Mesothelial cell of epicardium (in vitro differentiated cells): ENCODE measurements at regions not wholly inside any gene's neighbourhood (a gene's known extent, or its start where the extent isn't known, plus 50 kb on each side); places are given as distances from the start of the nearest gene placed in this dataset.

ENCODE experiments used
- DNase-seq, 2 experiments: peaks; one replicate each; pipeline ENCODE4 v3.0.0; 2021; ENCODE audit warnings: low spot score in 2 of 2; ENCODE audit not compliant: unreplicated experiment in 2 of 2
- H3K27ac Mint-ChIP-seq: 2 replicates; pipeline ENCODE4 v1.8.0; 2021; ENCODE audit warnings: mixed read lengths
- H3K27me3 Mint-ChIP-seq: 2 replicates; pipeline ENCODE4 v1.8.0; 2021; ENCODE audit warnings: low read depth, mixed read lengths
- H3K36me3 Mint-ChIP-seq: 2 replicates; pipeline ENCODE4 v1.8.0; 2021; ENCODE audit warnings: mixed read lengths
- H3K4me1 Mint-ChIP-seq: 2 replicates; pipeline ENCODE4 v1.8.0; 2021; ENCODE audit warnings: mixed read lengths
- H3K4me3 Mint-ChIP-seq: 2 replicates; pipeline ENCODE4 v1.8.0; 2021; ENCODE audit warnings: mild to moderate bottlenecking, moderate library complexity, mixed read lengths
- H3K9me3 Mint-ChIP-seq: 2 replicates; pipeline ENCODE4 v1.8.0; 2021; ENCODE audit warnings: mixed read lengths
- TF ChIP-seq, protein P1 (sequence below): fragments of 200-600 bp; sonication (generic); IDR thresholded peaks from one replicate; pipeline ENCODE4 v1.5.0; 2021; ENCODE audit warnings: antibody characterized with exemption; ENCODE audit not compliant: unreplicated experiment

GRCh38 chr18:41024792-41025191, 930.2 kb upstream of the PIK3C3 start:
- no peaks in the 10 kb centered on the region for H3K36me3 Mint-ChIP-seq
- DNase-seq = no peak
- H3K4me1 Mint-ChIP-seq = peaks cover 11% of the 10 kb centered on the region
- H3K9me3 Mint-ChIP-seq = no peaks in the 10 kb centered on the region
- H3K4me3 Mint-ChIP-seq = no peak overlapping the region
- no peaks in the 10 kb centered on the region for H3K27me3 Mint-ChIP-seq
- TF ChIP-seq, protein P1, sequence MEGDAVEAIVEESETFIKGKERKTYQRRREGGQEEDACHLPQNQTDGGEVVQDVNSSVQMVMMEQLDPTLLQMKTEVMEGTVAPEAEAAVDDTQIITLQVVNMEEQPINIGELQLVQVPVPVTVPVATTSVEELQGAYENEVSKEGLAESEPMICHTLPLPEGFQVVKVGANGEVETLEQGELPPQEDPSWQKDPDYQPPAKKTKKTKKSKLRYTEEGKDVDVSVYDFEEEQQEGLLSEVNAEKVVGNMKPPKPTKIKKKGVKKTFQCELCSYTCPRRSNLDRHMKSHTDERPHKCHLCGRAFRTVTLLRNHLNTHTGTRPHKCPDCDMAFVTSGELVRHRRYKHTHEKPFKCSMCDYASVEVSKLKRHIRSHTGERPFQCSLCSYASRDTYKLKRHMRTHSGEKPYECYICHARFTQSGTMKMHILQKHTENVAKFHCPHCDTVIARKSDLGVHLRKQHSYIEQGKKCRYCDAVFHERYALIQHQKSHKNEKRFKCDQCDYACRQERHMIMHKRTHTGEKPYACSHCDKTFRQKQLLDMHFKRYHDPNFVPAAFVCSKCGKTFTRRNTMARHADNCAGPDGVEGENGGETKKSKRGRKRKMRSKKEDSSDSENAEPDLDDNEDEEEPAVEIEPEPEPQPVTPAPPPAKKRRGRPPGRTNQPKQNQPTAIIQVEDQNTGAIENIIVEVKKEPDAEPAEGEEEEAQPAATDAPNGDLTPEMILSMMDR = no peak
- H3K27ac Mint-ChIP-seq = no peak overlapping the region

DNA sequence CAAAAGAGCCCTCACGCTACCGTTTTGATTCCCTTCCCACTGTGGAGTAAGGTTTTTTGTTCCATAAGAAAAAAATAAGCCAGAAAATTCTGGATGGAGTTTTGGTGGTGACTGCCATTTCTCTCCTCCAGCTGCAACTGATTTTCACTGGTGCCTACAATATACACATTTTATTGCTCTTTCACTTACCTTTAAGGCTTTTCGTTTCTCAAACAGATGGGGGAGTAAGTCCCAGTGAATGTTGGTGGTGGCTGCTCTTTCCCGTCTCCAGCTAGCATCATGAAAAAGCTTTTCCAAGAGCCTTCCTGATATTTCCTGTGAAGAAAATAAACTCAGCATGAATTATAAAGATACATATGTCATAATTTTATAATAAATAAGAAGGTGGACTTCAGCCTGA, 932.5 kb upstream of the PIK3C3 start:
- Mint-ChIP-seq H3K27me3 (no peaks in the 10 kb centered on the region), H3K27ac (no peak overlapping the region), H3K9me3 (peaks cover 9% of the 10 kb centered on the region), H3K4me1 (peaks cover 11% of the 10 kb centered on the region), H3K36me3 (no peaks in the 10 kb centered on the region), H3K4me3 (no peak overlapping the region)
- DNase-seq = no peak
- TF ChIP-seq, protein P1 = no peak

GRCh38 chr18:41021089-41021488, 933.9 kb upstream of the PIK3C3 start:
- H3K36me3 Mint-ChIP-seq = no peaks in the 10 kb centered on the region
- H3K27me3 Mint-ChIP-seq = no peaks in the 10 kb centered on the region
- DNase-seq = no peak
- TF ChIP-seq, protein P1 = no peak
- no peak overlapping the region for H3K4me3 Mint-ChIP-seq
- H3K27ac Mint-ChIP-seq = no peak overlapping the region
- peaks cover 9% of the 10 kb centered on the region for H3K9me3 Mint-ChIP-seq
- H3K4me1 Mint-ChIP-seq = peaks cover 11% of the 10 kb centered on the region

GRCh38 chr18:41012194-41012593, 942.8 kb upstream of the PIK3C3 start:
- H3K4me1 Mint-ChIP-seq = no peaks in the 10 kb centered on the region
- H3K27me3 Mint-ChIP-seq = no peaks in the 10 kb centered on the region
- no peak overlapping the region for H3K27ac Mint-ChIP-seq
- no peak for DNase-seq
- peaks cover 15% of the 10 kb centered on the region for H3K9me3 Mint-ChIP-seq
- no peak overlapping the region for H3K4me3 Mint-ChIP-seq
- H3K36me3 Mint-ChIP-seq = no peaks in the 10 kb centered on the region
- TF ChIP-seq, protein P1 = no peak

DNA sequence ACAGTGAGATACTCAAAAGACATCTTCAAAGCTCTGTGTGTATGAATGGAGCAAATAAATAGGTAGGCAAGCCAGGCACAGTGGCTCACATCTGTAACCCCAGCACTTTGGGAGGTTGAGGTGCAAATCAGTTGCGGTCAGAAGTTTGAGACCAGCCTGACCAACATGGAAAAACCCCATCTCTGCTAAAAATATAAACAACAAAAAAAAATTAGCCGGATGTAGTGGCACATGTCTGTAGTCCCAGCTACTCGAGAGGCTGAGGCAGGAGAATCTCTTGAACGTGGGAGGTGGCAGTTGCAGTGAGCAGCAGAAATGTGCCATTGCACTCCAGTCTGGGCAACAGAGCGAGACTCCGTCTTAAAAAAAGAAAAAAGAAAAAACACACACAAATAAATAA, 945.1 kb upstream of the PIK3C3 start:
- H3K36me3 Mint-ChIP-seq = no peaks in the 10 kb centered on the region
- H3K9me3 Mint-ChIP-seq = peaks cover 7% of the 10 kb centered on the region
- DNase-seq = no peak
- no peaks in the 10 kb centered on the region for H3K4me1 Mint-ChIP-seq
- H3K4me3 Mint-ChIP-seq = no peak overlapping the region
- H3K27ac Mint-ChIP-seq = no peak overlapping the region
- H3K27me3 Mint-ChIP-seq = no peaks in the 10 kb centered on the region
- TF ChIP-seq, protein P1 = no peak

DNA sequence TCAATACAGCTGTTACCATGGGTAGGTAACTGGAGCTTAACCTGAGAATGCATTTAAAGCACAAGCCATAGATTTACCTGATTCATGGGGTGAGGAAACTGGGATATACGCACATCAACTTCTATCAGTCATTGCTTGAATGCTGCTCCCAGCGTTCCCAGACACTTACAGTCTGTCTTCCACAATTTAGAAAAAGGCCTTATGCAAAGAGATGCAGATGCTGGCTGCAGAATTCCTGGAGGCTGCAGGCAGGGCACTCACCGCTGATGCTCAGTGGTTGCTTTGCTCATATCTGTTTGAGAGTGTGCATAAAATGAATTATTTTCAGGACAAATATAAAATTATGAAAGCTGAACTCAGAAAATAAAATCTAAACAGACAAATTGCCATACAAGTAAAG, 950.7 kb upstream of the PIK3C3 start:
- TF ChIP-seq, protein P1 = no peak
- Mint-ChIP-seq H3K36me3 (no peaks in the 10 kb centered on the region), H3K27ac (no peak overlapping the region), H3K4me1 (peaks cover 8% of the 10 kb centered on the region), H3K9me3 (peaks cover 4% of the 10 kb centered on the region), H3K4me3 (no peak overlapping the region), H3K27me3 (no peaks in the 10 kb centered on the region)
- DNase-seq = no peak
